SK-MEL-5 (cell line): ENCODE measurements at regions not wholly inside any gene's neighbourhood (a gene's known extent, or its start where the extent isn't known, plus 50 kb on each side); places are given as distances from the start of the nearest gene placed in this dataset.
A peak's percentile ranks its signal among the peaks of the same experiment; 100 is the strongest.
"Not testable (repeated sequence)": the region's sequence is repeated elsewhere in the genome, so short reads cannot be mapped to it uniquely, and the experiment has no call there.

Source experiments
- DNase-seq: peaks from one replicate; pipeline ENCODE4 v3.0.0-alpha.2; 2016; ENCODE audit warnings: low read depth, low spot score
- in situ Hi-C: cut with HindIII; loops from 2 replicates; pipeline ENCODE4 v1.10.0; 2016; ENCODE audit warnings: low sequenced_read_pairs, high pct_unique_total_duplicates, low pct_unique_long_range_greater_than_20kb

GRCh38 chr6:80921861-80922460 is 815.5 kb downstream of the BCKDHB start:
- DNase-seq, result peak; percentile 47
- in situ Hi-C loops, result no loop called here

DNA sequence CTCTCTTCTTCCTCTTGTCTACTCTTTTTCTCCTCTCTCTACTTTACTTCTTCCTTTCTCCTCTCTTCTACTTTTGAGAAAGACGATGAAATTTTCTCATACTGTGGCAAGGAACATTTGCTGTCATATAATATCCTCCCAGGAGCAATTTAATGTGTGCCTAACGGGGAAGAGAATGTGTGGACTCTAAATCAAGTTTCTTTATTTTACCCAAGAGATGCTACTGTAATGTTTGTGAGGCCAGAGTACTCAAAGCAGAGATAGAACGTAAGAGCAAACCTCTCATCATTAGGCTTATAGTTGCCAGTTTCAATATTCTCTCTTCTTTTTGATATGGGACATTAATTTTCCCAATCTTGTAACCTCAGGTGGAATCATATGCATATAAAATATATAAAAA is 801.4 kb downstream of the BCKDHB start:
- no peak for DNase-seq
- in situ Hi-C loops, result no loop called here

GRCh38 chr6:80903711-80904110 is 797.2 kb downstream of the BCKDHB start:
- DNase-seq, result no peak
- in situ Hi-C loops, result no loop called here

- in situ Hi-C loops, result no loop called here
- no peak for DNase-seq
These were observed 780.0 kb downstream of the BCKDHB start for GRCh38 chr6:80886475-80886874.

DNA sequence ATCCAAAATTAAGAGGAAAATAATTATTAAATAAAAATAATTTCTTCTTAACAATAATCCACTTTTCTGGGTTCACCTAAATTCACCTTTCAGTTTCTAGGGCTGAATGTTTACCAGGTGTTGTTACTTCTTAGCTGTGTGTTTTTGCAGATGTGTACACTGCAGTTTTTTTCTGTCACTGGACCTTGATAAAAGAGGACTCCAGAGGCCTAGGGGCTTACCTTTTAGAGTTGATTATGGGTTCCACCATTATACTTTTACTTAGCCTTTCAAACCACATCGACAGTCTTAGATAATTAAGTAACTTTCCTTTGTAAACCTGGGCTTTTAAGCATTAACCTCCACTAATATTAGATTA is 766.5 kb downstream of the BCKDHB start:
- no peak for DNase-seq
- in situ Hi-C loops, result no loop called here

GRCh38 chr6:80872199-80872950 is 765.9 kb downstream of the BCKDHB start:
- in situ Hi-C loops, result no loop called here
- peak; percentile 41 for DNase-seq

GRCh38 chr6:80862756-80863155 is 756.3 kb downstream of the BCKDHB start:
- no peak for DNase-seq
- in situ Hi-C loops, result no loop called here

DNA sequence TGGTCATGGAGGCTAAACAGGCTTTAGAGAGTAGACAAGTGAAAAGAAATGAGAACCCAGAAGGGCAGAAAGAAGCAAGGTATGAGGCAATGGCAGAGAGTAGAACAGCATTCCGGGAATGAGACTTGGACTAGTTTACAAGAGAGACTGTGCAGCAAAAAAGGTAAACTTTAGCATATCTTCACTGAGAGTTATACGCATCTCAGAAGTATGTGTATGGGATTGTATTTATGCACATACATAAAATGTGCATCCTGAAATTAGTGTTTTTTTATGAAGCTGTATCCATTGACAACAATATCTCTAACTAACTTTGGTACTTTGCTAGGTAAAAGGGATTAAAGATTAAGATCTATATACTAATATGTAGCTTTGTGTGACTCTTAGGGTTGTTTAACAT is 753.6 kb downstream of the BCKDHB start:
- in situ Hi-C loops, result no loop called here
- no peak for DNase-seq

- DNase-seq, in situ Hi-C loops: not testable (repeated sequence)
These were observed 741.5 kb downstream of the BCKDHB start for GRCh38 chr6:80847973-80848372.

- no peak for DNase-seq
- in situ Hi-C loops, result no loop called here
These were observed 725.9 kb downstream of the BCKDHB start for GRCh38 chr6:80832337-80832736.

DNA sequence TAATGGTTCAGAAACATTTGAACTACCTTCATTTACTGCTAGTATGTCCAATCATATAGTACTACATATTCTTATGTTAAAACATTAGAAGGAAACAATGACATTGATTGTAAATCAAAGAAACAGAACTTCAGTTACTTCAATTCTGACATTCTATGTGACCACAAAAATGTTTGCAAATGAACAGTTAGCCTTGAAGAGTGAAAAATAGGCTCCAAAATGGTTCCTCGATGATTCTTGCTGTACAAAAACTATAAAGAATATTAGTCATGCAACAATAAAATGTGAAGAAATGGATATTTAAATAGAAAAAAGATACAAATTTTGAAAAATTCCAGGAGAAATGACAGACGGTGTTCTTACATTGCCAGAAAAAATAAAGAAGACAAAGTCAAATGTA is 686.9 kb downstream of the BCKDHB start:
- in situ Hi-C loops, result no loop called here
- DNase-seq, result no peak

DNA sequence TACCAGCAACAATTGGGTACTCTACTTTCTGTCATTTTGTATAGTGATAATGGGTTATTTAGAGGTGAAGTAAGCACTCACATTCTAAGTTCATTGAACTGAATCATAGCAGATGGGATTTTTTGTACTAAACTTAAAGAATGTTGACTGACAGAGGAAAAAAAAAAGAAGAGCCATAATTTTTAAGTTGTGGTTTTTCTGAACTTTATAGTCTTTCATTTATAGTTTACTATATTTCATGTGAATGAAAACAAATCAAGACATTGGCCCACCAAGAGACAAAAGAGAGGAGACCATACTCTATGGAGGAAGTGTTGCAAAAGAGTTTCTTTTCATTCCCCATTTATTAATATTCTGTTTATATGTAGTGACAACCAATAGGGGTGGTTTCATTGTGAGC is 685.7 kb downstream of the BCKDHB start:
- no peak for DNase-seq

GRCh38 chr6:80789912-80790570 is 683.6 kb downstream of the BCKDHB start:
- in situ Hi-C loops, result no loop called here
- DNase-seq, result no peak

More for the DNA sequence above, 685.7 kb downstream of the BCKDHB start:
- in situ Hi-C loops, result no loop called here

GRCh38 chr6:80783271-80783670 is 676.8 kb downstream of the BCKDHB start:
- DNase-seq, in situ Hi-C loops: not testable (repeated sequence)

DNA sequence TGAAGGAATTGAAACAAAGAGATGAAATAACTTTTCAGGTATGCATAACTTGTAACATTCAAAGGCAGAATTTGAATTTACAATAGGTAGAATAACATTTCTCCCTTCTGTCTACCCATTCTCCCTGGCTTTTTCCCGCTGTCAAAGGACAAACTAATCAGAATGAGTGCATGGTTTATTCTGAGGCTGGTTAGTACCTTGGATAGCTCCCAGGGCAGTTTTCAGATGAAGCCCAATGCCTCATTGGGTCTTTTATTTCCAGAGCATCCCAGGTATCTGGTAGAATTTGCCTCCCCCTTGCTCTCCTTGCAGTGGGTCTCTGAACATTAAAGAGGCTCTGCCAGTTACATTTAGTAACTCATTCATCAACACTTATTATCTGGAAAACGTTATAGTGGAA is 665.5 kb downstream of the BCKDHB start:
- in situ Hi-C loops, result no loop called here
- DNase-seq, result peak; percentile 7

DNA sequence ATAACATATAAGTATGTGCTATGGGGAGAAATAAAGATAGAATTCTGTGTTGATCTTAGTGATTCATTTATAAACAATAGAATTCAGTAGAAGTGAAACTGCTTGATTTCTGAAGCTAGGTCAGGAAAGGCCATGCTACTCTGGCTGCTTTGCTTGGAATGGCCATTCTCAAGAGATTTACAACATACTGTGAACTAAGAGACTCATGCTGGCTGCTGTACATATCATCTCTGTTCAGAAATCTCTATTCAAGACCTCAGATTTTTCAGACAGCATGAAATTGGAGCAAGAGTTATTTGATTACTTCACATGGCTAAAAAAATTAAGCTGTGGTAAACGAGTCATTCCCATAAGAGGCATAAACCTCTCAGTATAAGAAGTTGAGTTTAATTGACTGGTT is 662.6 kb downstream of the BCKDHB start:
- in situ Hi-C loops, result no loop called here
- DNase-seq, result no peak

DNA sequence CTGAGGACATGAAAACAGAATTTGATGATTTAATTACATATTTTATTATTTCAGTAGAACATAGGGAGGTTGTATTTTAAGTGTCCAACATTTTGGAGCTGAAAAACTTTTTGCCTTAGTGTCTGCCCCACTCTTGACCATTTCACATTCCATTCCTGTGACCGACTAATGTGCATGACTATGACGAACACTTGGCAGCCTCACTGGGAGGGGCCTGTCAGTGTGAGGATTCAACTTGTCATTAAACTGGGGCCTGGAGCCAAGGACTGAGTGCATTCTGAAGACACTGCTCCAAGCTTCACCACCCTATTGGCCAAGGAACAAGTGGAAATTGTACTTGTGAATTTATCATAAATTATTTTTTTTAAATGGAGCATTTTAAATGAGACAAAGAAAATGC is 661.3 kb downstream of the BCKDHB start:
- no peak for DNase-seq
- in situ Hi-C loops, result no loop called here

DNA sequence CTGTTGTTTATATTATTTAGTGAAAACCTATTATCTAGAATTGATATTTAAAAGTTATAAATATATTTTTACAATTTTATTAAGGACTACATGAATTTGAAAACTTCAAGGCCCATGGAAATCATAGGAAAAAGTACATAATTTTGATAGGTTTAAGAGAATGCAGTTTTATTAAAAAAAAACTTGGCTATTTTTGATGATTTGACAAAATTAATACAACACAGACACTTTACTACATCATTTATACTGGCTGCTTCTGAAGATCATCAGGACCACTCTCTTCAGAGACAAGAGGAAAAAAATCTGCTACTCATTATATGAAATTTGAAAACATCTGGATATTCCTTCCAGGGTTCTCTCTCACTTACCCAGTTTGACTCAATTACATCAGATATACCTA is 637.7 kb downstream of the BCKDHB start:
- no peak for DNase-seq
- in situ Hi-C loops, result no loop called here

GRCh38 chr6:80742481-80742880 is 636.0 kb downstream of the BCKDHB start:
- in situ Hi-C loops, result no loop called here
- peak; percentile 60 for DNase-seq
